ENCODE measurements at regions not wholly inside any gene's neighbourhood (a gene's known extent, or its start where the extent isn't known, plus 50 kb on each side); places are given as distances from the start of the nearest gene placed in this dataset.

DNA sequence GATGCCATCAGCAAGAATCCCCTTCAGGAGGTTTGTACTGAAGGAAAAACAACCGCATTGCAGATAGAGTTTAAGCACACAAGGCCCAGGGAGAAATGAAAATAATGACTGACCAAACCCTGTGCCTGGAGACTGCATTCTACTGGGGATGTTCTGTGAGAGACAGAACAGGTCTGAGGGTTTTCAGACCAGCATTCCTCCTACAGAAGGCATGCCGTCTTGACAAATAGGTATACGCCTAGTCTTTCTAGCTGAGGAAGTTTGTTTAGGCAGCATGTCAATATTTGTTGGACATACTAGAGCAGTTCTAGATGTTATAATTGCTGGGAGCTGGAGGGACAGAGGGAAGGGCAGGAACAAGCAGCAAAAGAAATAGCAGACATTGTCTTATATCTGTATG is 68.4 kb upstream of the SCOC start:
- BruUV-seq (replicated peaks), result no TSS peak
- DNase-seq (ENCODE audit: low read depth, low spot score) (no peak), FAIRE-seq (no peak), ATAC-seq (no peak)
- Histone ChIP-seq H3K9me3 (replicated peaks; ENCODE audit: control insufficient read depth, insufficient read depth, low read length) (no peaks in the 10 kb centered on the region), H3K27ac (ENCODE audit: control insufficient read depth, insufficient read depth) (no peak overlapping the region), H4K20me1 (ENCODE audit: control insufficient read depth, insufficient read depth) (no peaks in the 10 kb centered on the region), H3K9ac (ENCODE audit: control insufficient read depth, insufficient read depth, low read length) (no peak overlapping the region), H3K27me3 (replicated peaks in 1 of 2; ENCODE audit: control insufficient read depth in 2 of 2, insufficient read depth in 2 of 2, low read length in 1 of 2) (no peaks in the 10 kb centered on the region; a peak in 1 of 4 replicates), H3K36me3 (ENCODE audit: control insufficient read depth in 2 of 2, insufficient read depth in 2 of 2, low read length in 1 of 2) (no peaks in the 10 kb centered on the region), H3K79me2 (ENCODE audit: control insufficient read depth, insufficient read depth, low read length) (no peaks in the 10 kb centered on the region), H3K4me1 (ENCODE audit: control insufficient read depth, insufficient read depth, low read length) (no peaks in the 10 kb centered on the region), H3K4me2 (ENCODE audit: control insufficient read depth, insufficient read depth) (no peak overlapping the region), H3K4me3 (no peak overlapping the region), H2AFZ (ENCODE audit: control insufficient read depth, low read depth, low read length) (no peak overlapping the region)
- CTCF ChIA-PET, result interaction anchor here (0.7 kb wide), 1 partner anchor 550 kb away, joined by 3 read pairs; no protein-coding TSS in a partner anchor
- RAD21 ChIA-PET (ENCODE audit: unreplicated experiment), result no interaction called here
- 58% methylated on average over 3 of the region's 3 CpGs for WGBS (ENCODE audit: insufficient coverage, insufficient replicate concordance, low lambda C conversion rate, missing lambda C conversion rate)
- intact Hi-C loops (cut with micrococcal nuclease; ENCODE audit: unreplicated experiment), result no loop called here
- SMC1A ChIA-PET (ENCODE audit: uncharacterized antibody, unreplicated experiment), result interaction anchor here (0.8 kb wide), 1 partner anchor 142 kb away, joined by 3 read pairs; no protein-coding TSS in a partner anchor
- POLR2A ChIA-PET, result no interaction called here
- in situ Hi-C loops (cut with MboI), result no loop called here
- no peak for TF ChIP-seq TCF3 (IDR thresholded peaks at IDR 0.05; ENCODE audit: borderline replicate concordance, insufficient read depth, low read depth, low read length)
- TF ChIP-seq, protein P1, sequence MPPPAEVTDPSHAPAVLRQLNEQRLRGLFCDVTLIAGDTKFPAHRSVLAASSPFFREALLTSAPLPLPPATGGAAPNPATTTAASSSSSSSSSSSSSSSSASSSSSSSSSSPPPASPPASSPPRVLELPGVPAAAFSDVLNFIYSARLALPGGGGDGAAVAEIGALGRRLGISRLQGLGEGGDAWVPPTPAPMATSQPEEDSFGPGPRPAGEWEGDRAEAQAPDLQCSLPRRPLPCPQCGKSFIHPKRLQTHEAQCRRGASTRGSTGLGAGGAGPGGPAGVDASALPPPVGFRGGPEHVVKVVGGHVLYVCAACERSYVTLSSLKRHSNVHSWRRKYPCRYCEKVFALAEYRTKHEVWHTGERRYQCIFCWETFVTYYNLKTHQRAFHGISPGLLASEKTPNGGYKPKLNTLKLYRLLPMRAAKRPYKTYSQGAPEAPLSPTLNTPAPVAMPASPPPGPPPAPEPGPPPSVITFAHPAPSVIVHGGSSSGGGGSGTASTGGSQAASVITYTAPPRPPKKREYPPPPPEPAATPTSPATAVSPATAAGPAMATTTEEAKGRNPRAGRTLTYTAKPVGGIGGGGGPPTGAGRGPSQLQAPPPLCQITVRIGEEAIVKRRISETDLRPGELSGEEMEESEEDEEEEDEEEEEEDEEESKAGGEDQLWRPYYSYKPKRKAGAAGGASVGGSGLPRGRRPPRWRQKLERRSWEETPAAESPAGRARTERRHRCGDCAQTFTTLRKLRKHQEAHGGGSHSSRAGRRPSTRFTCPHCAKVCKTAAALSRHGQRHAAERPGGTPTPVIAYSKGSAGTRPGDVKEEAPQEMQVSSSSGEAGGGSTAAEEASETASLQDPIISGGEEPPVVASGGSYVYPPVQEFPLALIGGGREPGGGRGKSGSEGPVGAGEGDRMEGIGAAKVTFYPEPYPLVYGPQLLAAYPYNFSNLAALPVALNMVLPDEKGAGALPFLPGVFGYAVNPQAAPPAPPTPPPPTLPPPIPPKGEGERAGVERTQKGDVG (CRISPR knock-in tag; IDR thresholded peaks at IDR 0.05), result no peak
- no peak for TF ChIP-seq LARP7 (IDR thresholded peaks at IDR 0.05)
- TF ChIP-seq SIN3A (IDR thresholded peaks at IDR 0.05; ENCODE audit: low read depth, low read length), result no peak
- TF ChIP-seq SUZ12 (IDR thresholded peaks at IDR 0.05; ENCODE audit: unreplicated experiment), result no peak
- TF ChIP-seq PAX8 (IDR thresholded peaks at IDR 0.05), result no peak
- TF ChIP-seq E2F4 (IDR thresholded peaks at IDR 0.05; ENCODE audit: low read depth, low read length), result no peak
- TF ChIP-seq ZNF592 (IDR thresholded peaks at IDR 0.05), result no peak
- no peak for TF ChIP-seq HDAC2 (IDR thresholded peaks at IDR 0.05)
- no peak for TF ChIP-seq IKZF2 (IDR thresholded peaks at IDR 0.05)
- TF ChIP-seq SMAD5 (IDR thresholded peaks at IDR 0.05; ENCODE audit: low read depth), result no peak
- TF ChIP-seq, protein P2, sequence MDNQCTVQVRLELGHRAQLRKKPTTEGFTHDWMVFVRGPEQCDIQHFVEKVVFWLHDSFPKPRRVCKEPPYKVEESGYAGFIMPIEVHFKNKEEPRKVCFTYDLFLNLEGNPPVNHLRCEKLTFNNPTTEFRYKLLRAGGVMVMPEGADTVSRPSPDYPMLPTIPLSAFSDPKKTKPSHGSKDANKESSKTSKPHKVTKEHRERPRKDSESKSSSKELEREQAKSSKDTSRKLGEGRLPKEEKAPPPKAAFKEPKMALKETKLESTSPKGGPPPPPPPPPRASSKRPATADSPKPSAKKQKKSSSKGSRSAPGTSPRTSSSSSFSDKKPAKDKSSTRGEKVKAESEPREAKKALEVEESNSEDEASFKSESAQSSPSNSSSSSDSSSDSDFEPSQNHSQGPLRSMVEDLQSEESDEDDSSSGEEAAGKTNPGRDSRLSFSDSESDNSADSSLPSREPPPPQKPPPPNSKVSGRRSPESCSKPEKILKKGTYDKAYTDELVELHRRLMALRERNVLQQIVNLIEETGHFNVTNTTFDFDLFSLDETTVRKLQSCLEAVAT (IDR thresholded peaks at IDR 0.05), result no peak
- TF ChIP-seq, protein P3, sequence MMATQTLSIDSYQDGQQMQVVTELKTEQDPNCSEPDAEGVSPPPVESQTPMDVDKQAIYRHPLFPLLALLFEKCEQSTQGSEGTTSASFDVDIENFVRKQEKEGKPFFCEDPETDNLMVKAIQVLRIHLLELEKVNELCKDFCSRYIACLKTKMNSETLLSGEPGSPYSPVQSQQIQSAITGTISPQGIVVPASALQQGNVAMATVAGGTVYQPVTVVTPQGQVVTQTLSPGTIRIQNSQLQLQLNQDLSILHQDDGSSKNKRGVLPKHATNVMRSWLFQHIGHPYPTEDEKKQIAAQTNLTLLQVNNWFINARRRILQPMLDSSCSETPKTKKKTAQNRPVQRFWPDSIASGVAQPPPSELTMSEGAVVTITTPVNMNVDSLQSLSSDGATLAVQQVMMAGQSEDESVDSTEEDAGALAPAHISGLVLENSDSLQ (IDR thresholded peaks at IDR 0.05), result no peak
- TF ChIP-seq TCF12 (IDR thresholded peaks at IDR 0.05; ENCODE audit: low read depth, low read length), result no peak

Data from GM12878 (cell line).